GM12878 (cell line): ENCODE measurements at regions not wholly inside any gene's neighbourhood (a gene's known extent, or its start where the extent isn't known, plus 50 kb on each side); places are given as distances from the start of the nearest gene placed in this dataset.

Experiments
- ATAC-seq: fragments of 200-7000 bp; cut with Tn5 transposase; 3 replicates; pipeline ENCODE4 v1.9.1; 2020; ENCODE audit warnings: mild to moderate bottlenecking, moderate library complexity
- BruUV-seq: library from RNA; stranded (reverse); fragments of 400-500 nt; replicated peaks from 2 replicates; lab custom pipeline; 2021; lab: Mats Ljungman, UMichigan
- CTCF ChIA-PET: fragments of 300-600 bp; sonication (Branson Sonifier 250); formaldehyde crosslinking; extraction: SDS; loops from one replicate; lab custom pipeline; 2021; ENCODE audit warnings: inconsistent platforms; lab: Yijun Ruan, JAX
- POLR2A ChIA-PET: fragments of 350-600 bp; formaldehyde crosslinking; extraction: SDS; loops from one replicate; lab custom pipeline; 2021; ENCODE audit warnings: inconsistent platforms; lab: Charles Lee
- RAD21 ChIA-PET: fragments of 300-600 bp; sonication (Branson Sonifier 250); formaldehyde crosslinking; loops from one replicate; lab custom pipeline; 2023; ENCODE audit warnings: antibody characterized with exemption; ENCODE audit not compliant: unreplicated experiment; lab: Charles Lee
- SMC1A ChIA-PET: fragments of 300-600 bp; sonication (Branson Sonifier 250); formaldehyde crosslinking; loops from one replicate; lab custom pipeline; 2023; ENCODE audit not compliant: unreplicated experiment, uncharacterized antibody; lab: Charles Lee
- DNase-seq: peaks from one replicate; pipeline ENCODE4 v3.0.0-alpha.2; 2011; ENCODE audit warnings: low read depth, low spot score
- FAIRE-seq: peaks from 3 replicates; lab custom pipeline; 2011; peaks lifted over from hg19 to GRCh38; lab: Jason Lieb, UNC
- H2AFZ ChIP-seq: 2 replicates; pipeline ENCODE4 v1.6.0; 2011; ENCODE audit warnings: low read depth, low read length, control low read depth; ENCODE audit not compliant: control insufficient read depth
- H3K27ac ChIP-seq: 2 replicates; pipeline ENCODE4 v1.5.1; 2011; ENCODE audit warnings: control low read depth; ENCODE audit not compliant: control insufficient read depth, insufficient read depth
- H3K27me3 ChIP-seq, 2 experiments: replicated peaks in 1 of 2; 2 replicates each; pipeline versions ENCODE4 v1.6.0 to v1.6.1; 2011; ENCODE audit warnings: low read length in 1 of 2; ENCODE audit not compliant: control insufficient read depth in 2 of 2, insufficient read depth in 2 of 2
- H3K36me3 ChIP-seq, 2 experiments: 2 replicates each; pipeline ENCODE4 v1.5.1; 2011; ENCODE audit warnings: low read length in 1 of 2; ENCODE audit not compliant: control insufficient read depth in 2 of 2, insufficient read depth in 2 of 2
- H3K4me1 ChIP-seq: 2 replicates; pipeline ENCODE4 v1.6.1; 2011; ENCODE audit warnings: mild to moderate bottlenecking, low read length, moderate library complexity, mixed read lengths; ENCODE audit not compliant: control insufficient read depth, insufficient read depth
- H3K4me2 ChIP-seq: 2 replicates; pipeline ENCODE4 v1.6.0; 2011; ENCODE audit warnings: control low read depth; ENCODE audit not compliant: control insufficient read depth, insufficient read depth
- H3K4me3 ChIP-seq: fragments of 200-600 bp; sonication (generic); 2 replicates; pipeline ENCODE4 v1.5.1; 2016
- H3K79me2 ChIP-seq: 2 replicates; pipeline ENCODE4 v1.6.0; 2011; ENCODE audit warnings: low read length; ENCODE audit not compliant: control insufficient read depth, insufficient read depth
- H3K9ac ChIP-seq: 2 replicates; pipeline ENCODE4 v1.8.0; 2011; ENCODE audit warnings: low read length, control low read depth, mixed read lengths; ENCODE audit not compliant: control insufficient read depth, insufficient read depth
- H3K9me3 ChIP-seq: replicated peaks from 3 replicates; pipeline ENCODE4 v1.5.1; 2011; ENCODE audit warnings: mild to moderate bottlenecking, low read length; ENCODE audit not compliant: control insufficient read depth, insufficient read depth
- H4K20me1 ChIP-seq: 2 replicates; pipeline ENCODE4 v1.6.0; 2011; ENCODE audit not compliant: control insufficient read depth, insufficient read depth
- CHD1 ChIP-seq: IDR thresholded peaks from 2 replicates; pipeline ENCODE4 v1.6.1; 2012; ENCODE audit warnings: low read depth, low read length, improper control_type of control experiment
- CREM ChIP-seq: IDR thresholded peaks from 2 replicates; pipeline ENCODE4 v1.6.1; 2014; ENCODE audit warnings: antibody characterized with exemption, low read depth
- NFYB ChIP-seq: IDR thresholded peaks from 2 replicates; pipeline ENCODE4 v1.6.1; 2011; ENCODE audit warnings: low read depth, mild to moderate bottlenecking, low read length, improper control_type of control experiment, moderate library complexity; ENCODE audit not compliant: insufficient read depth
- NR2F1 ChIP-seq: fragments of 450-650 bp; conservative IDR thresholded peaks from 2 replicates; pipeline ENCODE4 v1.6.1; 2017; ENCODE audit warnings: mild to moderate bottlenecking
- SMC3 ChIP-seq: IDR thresholded peaks from 2 replicates; pipeline ENCODE4 v1.6.1; 2011; ENCODE audit warnings: low read length, improper control_type of control experiment, borderline replicate concordance
- TAF1 ChIP-seq: IDR thresholded peaks from 2 replicates; pipeline ENCODE4 v1.6.1; 2011; ENCODE audit warnings: mild to moderate bottlenecking, low read depth, low read length, borderline replicate concordance
- TBL1XR1 ChIP-seq: IDR thresholded peaks from 2 replicates; pipeline ENCODE4 v1.6.1; 2012; ENCODE audit warnings: low read depth, low read length, improper control_type of control experiment
- WGBS: methylation state at CpG from one replicate; pipeline ENCODE4 v1.1.6; 2016; ENCODE audit warnings: low lambda C conversion rate; ENCODE audit not compliant: insufficient replicate concordance, insufficient coverage; ENCODE audit errors: missing lambda C conversion rate; 5-methylcytosine and 5-hydroxymethylcytosine counted together
- in situ Hi-C: fragments of 300-500 bp; cut with MboI; formaldehyde crosslinking; loops from 9 replicates; pipeline ENCODE4 v1.14.3; 2018; ENCODE audit warnings: mixed read lengths
- intact Hi-C: fragments of 100-400 bp; cut with micrococcal nuclease; formaldehyde crosslinking; loops from one replicate; pipeline ENCODE4 v1.14.2; 2022; ENCODE audit not compliant: unreplicated experiment
- TF ChIP-seq, protein P1 (sequence below): fragments of 450-650 bp; IDR thresholded peaks from 2 replicates; pipeline ENCODE4 v1.6.1; 2017; ENCODE audit warnings: mild to moderate bottlenecking, moderate library complexity
- TF ChIP-seq, protein P2 (sequence below): fragments of 450-650 bp; IDR thresholded peaks from 2 replicates; pipeline ENCODE4 v1.6.1; 2014; ENCODE audit warnings: mild to moderate bottlenecking
- TF ChIP-seq, protein P3 (sequence below): fragments of 450-650 bp; IDR thresholded peaks from 2 replicates; pipeline ENCODE4 v1.6.1; 2017; ENCODE audit warnings: mild to moderate bottlenecking

DNA sequence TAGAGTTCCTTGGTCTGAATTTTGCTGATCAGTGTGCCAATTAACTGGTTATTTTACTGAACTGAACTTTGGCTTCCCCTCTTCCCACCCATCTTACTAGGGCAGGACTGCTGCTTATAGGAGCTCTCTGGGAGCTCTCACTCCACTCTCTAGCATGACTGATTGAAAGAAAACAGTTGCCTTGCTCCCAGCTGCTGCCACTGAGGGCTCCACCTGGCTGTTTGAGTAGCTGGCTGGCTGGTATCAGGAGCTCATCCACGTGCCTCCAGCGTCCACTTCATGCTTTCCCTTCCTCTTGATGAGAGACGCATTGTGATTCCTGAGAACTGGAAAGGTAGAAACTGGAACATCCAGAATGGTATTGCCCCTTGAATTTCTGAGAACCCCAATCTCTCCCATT, 73.0 kb upstream of the KLHL13 start:
- Histone ChIP-seq H3K79me2 (no peaks in the 10 kb centered on the region), H3K36me3 (no peaks in the 10 kb centered on the region), H3K9ac (no peak overlapping the region), H4K20me1 (no peaks in the 10 kb centered on the region), H3K27ac (no peak overlapping the region), H3K4me3 (no peak overlapping the region), H3K9me3 (no peaks in the 10 kb centered on the region), H3K4me1 (no peaks in the 10 kb centered on the region; the same call in 1 of the 2 replicates), H2AFZ (no peak overlapping the region), H3K4me2 (no peak overlapping the region), H3K27me3 (no peaks in the 10 kb centered on the region)
- POLR2A ChIA-PET, result interaction anchor here (0.6 kb wide), 1 partner anchor 12 kb away, joined by 3 read pairs; no protein-coding TSS in a partner anchor
- no peak for DNase-seq
- intact Hi-C loops (no loop called here), in situ Hi-C loops (no loop called here)
- SMC1A ChIA-PET, result interaction anchor here (1.1 kb wide), 1 partner anchor 11 kb away, joined by 4 read pairs; no protein-coding TSS in a partner anchor
- CTCF ChIA-PET, result no interaction called here
- RAD21 ChIA-PET, result no interaction called here
- ATAC-seq, result no peak
- FAIRE-seq, result no peak
- WGBS, result 13% methylated on average over 3 of the region's 3 CpGs
- no TSS peak for BruUV-seq
- TF ChIP-seq NR2F1 (no peak), CHD1 (no peak), NFYB (no peak), SMC3 (no peak), CREM (no peak), TAF1 (no peak), TBL1XR1 (no peak)
- TF ChIP-seq, protein P1, sequence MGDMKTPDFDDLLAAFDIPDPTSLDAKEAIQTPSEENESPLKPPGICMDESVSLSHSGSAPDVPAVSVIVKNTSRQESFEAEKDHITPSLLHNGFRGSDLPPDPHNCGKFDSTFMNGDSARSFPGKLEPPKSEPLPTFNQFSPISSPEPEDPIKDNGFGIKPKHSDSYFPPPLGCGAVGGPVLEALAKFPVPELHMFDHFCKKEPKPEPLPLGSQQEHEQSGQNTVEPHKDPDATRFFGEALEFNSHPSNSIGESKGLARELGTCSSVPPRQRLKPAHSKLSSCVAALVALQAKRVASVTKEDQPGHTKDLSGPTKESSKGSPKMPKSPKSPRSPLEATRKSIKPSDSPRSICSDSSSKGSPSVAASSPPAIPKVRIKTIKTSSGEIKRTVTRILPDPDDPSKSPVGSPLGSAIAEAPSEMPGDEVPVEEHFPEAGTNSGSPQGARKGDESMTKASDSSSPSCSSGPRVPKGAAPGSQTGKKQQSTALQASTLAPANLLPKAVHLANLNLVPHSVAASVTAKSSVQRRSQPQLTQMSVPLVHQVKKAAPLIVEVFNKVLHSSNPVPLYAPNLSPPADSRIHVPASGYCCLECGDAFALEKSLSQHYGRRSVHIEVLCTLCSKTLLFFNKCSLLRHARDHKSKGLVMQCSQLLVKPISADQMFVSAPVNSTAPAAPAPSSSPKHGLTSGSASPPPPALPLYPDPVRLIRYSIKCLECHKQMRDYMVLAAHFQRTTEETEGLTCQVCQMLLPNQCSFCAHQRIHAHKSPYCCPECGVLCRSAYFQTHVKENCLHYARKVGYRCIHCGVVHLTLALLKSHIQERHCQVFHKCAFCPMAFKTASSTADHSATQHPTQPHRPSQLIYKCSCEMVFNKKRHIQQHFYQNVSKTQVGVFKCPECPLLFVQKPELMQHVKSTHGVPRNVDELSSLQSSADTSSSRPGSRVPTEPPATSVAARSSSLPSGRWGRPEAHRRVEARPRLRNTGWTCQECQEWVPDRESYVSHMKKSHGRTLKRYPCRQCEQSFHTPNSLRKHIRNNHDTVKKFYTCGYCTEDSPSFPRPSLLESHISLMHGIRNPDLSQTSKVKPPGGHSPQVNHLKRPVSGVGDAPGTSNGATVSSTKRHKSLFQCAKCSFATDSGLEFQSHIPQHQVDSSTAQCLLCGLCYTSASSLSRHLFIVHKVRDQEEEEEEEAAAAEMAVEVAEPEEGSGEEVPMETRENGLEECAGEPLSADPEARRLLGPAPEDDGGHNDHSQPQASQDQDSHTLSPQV, result no peak
- TF ChIP-seq, protein P2, sequence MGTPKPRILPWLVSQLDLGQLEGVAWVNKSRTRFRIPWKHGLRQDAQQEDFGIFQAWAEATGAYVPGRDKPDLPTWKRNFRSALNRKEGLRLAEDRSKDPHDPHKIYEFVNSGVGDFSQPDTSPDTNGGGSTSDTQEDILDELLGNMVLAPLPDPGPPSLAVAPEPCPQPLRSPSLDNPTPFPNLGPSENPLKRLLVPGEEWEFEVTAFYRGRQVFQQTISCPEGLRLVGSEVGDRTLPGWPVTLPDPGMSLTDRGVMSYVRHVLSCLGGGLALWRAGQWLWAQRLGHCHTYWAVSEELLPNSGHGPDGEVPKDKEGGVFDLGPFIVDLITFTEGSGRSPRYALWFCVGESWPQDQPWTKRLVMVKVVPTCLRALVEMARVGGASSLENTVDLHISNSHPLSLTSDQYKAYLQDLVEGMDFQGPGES, result no peak
- TF ChIP-seq, protein P3, sequence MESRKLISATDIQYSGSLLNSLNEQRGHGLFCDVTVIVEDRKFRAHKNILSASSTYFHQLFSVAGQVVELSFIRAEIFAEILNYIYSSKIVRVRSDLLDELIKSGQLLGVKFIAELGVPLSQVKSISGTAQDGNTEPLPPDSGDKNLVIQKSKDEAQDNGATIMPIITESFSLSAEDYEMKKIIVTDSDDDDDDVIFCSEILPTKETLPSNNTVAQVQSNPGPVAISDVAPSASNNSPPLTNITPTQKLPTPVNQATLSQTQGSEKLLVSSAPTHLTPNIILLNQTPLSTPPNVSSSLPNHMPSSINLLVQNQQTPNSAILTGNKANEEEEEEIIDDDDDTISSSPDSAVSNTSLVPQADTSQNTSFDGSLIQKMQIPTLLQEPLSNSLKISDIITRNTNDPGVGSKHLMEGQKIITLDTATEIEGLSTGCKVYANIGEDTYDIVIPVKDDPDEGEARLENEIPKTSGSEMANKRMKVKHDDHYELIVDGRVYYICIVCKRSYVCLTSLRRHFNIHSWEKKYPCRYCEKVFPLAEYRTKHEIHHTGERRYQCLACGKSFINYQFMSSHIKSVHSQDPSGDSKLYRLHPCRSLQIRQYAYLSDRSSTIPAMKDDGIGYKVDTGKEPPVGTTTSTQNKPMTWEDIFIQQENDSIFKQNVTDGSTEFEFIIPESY, result no peak
